Dermis microvascular lymphatic vessel endothelial cell (primary cell): ENCODE measurements at regions not wholly inside any gene's neighbourhood (a gene's known extent, or its start where the extent isn't known, plus 50 kb on each side); places are given as distances from the start of the nearest gene placed in this dataset.

Experiments used
- DNase-seq, 2 donors: peaks; one replicate each; pipeline versions ENCODE4 v3.0.0 to v3.0.0-alpha.2; 2010; ENCODE audit warnings: low read depth in 2 of 2

- DNase-seq, result no peak
Observed at GRCh38 chr7:437329-438251, 82.1 kb downstream of the PDGFA start.

GRCh38 chr7:438361-438760, 81.3 kb downstream of the PDGFA start:
- no peak for DNase-seq

- DNase-seq, result no peak
Observed at GRCh38 chr7:438916-439315, 80.7 kb downstream of the PDGFA start.

DNA sequence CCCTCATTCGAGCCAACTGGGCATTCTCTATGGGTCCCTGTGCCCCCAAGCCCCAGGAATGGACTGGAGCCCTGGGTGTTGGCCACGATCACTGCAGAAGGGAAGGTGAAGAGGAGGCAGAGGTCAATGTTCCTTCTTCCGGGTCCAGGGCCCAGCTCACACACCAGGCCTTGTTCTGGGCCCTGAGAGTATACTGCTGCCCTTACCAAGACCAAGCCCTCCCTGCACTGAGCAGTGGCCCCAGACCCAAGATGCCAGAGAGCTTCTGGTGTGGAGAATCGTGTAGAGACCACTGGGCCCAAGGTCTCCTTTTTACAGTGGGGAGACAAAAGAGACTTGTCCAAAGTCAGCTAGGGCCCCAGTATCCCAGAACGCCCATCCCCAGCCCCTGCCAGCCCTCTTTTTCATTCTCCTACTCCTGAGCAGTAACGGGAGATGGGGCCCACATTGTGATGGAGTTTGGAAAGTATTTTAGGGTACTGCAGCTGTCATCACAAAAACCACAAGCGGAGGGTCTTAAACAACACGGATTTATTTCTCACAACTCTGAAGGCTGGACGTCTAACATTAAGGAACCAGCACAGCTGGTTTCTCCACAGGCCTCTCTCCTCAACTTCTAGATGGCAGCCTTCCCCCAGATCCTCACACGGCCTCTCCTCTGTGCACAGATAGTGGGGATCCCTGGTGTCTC, 79.4 kb downstream of the PDGFA start:
- DNase-seq, result no peak

DNA sequence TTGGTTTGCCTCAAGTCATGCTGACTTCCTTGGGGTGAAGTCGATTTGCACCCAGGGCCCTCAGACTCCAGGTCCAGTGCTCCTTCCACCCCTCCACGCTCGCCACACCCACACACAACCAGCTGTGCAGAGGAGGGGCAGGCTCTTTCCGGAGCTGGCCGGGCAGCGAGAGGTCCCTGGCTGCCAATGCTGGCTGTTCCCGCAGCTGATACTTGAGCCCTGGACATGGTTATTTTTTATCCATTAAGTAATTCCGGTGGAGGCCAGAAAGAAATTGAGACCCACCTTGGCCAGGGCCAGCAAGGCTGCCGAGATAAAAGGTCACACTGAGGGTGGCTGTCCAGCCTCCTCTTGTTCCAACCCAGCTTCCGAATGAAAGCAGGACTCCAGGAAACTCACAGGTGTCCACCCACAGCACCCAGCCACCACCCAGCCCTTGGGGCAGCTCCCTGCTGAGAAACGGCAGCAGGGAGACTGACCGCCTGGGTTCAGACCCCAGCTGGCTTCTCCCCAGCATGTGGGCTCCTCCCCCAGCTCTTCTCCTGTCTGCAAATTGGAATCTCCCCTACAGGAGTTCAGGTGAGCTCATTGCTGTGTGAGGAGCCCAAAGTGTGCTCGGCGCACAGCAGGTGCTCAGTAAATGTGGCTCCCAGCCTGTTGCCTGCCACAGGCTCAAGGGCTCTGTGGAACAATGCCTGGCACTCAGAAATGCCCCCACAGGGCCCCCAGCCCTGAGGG, 77.8 kb downstream of the PDGFA start:
- no peak for DNase-seq

GRCh38 chr7:442457-442856, 77.2 kb downstream of the PDGFA start:
- DNase-seq, result no peak

GRCh38 chr7:443279-443833, 76.3 kb downstream of the PDGFA start:
- no peak for DNase-seq

DNA sequence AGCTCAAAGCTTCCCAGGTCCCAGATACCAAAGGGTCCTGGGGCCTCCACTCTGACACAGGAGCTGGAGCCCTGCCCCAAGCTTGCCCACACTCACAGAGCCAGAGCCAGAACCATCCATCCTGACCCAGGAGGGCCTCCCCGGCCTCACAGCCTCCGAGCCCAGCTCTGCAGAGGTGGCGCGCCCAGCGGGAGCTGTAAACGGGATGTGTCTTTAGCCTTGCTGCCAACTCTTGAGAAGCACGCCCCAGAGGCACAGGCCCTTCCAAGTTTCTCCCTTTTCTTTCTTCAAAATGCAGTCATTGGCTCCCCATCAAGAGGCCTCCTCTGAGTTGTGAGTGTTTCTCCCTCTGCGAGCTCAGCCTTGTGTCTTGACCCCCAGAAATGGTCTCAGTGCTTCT, 75.0 kb downstream of the PDGFA start:
- no peak for DNase-seq

- DNase-seq, result no peak
Observed at GRCh38 chr7:445020-445419, 74.6 kb downstream of the PDGFA start.

DNA sequence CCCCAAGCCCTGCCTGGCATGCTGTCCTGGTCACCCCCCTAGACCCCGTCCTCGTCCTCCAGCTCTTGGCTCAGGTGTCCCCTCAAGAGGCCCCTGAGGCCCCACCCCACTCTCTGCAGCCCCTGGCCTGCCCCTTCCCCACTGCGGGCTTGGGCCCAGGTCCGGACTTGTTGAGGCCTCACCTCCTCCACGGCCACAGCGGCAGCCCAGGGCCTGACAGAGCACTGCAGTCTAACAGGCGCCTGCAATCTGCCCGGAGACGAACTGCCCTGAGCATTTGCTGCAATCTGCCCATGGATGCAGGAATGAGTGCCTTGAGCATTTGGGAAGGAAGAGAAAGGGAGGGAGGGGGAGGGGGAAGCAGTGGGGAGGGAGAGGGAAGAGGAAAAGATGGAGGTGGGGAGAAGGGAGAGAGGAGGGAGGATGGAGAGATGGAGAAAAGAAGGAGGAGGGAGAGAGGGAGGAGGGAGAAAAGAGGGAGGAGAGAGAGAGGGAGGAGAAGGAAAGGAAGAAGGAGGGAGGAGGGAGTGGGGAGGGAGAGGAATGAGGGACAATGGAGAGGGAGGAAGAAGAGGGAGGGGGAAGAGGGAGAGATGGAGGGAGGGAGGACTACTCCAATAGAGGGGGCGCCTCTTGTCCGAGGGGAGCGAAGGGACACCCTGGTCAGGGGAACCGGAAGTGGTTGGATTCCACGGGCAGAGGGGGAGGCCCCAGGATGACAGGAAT, 73.9 kb downstream of the PDGFA start:
- DNase-seq, result no peak

DNA sequence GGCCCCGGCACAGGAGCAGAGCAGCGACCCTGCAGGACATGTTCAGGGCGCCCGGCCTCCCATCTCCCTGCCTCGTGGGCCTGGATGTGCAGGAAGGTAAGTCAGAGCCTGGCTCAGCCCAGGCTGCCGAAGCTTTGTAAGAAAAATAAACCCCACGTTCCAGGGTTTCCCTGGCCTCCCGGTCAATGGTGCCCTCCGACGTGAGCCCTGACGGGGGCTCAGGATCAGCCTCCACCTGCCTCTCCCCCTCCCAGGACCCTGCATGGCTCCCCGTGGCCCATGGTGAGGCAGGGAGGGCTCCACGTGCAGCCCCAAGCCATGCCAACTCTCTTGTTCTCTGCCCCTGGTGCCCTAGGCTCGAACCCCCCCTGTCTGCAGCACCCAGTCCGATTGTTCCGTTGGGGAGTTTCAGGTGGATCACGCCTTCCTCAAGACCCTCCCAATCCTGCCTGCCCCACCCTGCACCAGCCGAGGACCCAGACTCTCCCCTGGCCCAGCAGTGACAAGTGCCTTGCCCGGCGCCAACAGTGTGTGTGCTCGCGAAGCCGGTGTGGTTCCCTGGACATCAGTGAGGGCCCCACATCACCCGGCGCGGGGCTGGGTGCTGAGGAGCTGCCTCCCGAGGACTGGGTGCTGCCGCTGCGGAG, 73.2 kb downstream of the PDGFA start:
- no peak for DNase-seq
